Activated T-cell treated with anti-CD3 and anti-CD28 coated beads, Interleukin-2, amount 50 U/mL, for 24 hours (primary cell): ENCODE measurements at regions not wholly inside any gene's neighbourhood (a gene's known extent, or its start where the extent isn't known, plus 50 kb on each side); places are given as distances from the start of the nearest gene placed in this dataset.

ENCODE experiments used
- DNase-seq: peaks from one replicate; pipeline ENCODE4 v3.0.0-alpha.2; 2020
- H3K27ac Mint-ChIP-seq: 2 replicates; pipeline ENCODE4 v1.8.0; 2020; ENCODE audit warnings: mild to moderate bottlenecking, mixed read lengths
- H3K27me3 Mint-ChIP-seq: 2 replicates; pipeline ENCODE4 v1.8.0; 2020; ENCODE audit warnings: mixed read lengths
- H3K36me3 Mint-ChIP-seq: 2 replicates; pipeline ENCODE4 v1.8.0; 2020; ENCODE audit warnings: low read depth, mixed read lengths
- H3K4me1 Mint-ChIP-seq: 2 replicates; pipeline ENCODE4 v1.8.0; 2020; ENCODE audit warnings: low read depth, mixed read lengths
- H3K4me3 Mint-ChIP-seq: 2 replicates; pipeline ENCODE4 v1.8.0; 2020; ENCODE audit warnings: mild to moderate bottlenecking, moderate library complexity, mixed read lengths
- H3K9me3 Mint-ChIP-seq: 2 replicates; pipeline ENCODE4 v1.8.0; 2020; ENCODE audit warnings: mixed read lengths

DNA sequence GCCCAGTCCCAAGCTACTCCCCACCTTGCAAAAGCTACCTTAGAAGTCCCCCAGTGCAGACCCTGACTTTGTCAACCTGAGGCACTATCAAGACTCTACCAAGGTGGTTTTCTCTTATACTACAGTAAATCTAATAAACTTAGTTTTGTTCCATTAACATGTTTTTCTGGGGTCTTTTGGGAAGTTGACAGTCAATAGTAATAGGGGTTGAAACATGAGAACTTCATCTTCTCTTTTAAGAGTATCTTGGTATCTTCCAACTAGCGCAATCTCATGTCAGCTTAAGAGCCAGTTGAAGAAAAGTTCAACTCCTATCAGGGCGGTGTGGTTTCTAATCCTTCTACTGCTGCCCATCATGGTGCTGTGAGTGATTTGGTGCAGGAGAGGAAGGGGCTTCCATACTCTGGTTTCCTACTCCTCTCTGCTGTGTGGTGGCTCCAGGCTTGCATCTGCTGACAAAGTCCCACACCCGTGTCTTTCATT is 164.2 kb downstream of the FOXA2 start:
- DNase-seq, result no peak
- no peak overlapping the region for H3K4me3 Mint-ChIP-seq
- H3K36me3 Mint-ChIP-seq, result no peaks in the 10 kb centered on the region
- peaks cover 5% of the 10 kb centered on the region for H3K27me3 Mint-ChIP-seq
- H3K4me1 Mint-ChIP-seq, result no peaks in the 10 kb centered on the region
- H3K27ac Mint-ChIP-seq, result no peak overlapping the region
- peaks cover 2% of the 10 kb centered on the region for H3K9me3 Mint-ChIP-seq

DNA sequence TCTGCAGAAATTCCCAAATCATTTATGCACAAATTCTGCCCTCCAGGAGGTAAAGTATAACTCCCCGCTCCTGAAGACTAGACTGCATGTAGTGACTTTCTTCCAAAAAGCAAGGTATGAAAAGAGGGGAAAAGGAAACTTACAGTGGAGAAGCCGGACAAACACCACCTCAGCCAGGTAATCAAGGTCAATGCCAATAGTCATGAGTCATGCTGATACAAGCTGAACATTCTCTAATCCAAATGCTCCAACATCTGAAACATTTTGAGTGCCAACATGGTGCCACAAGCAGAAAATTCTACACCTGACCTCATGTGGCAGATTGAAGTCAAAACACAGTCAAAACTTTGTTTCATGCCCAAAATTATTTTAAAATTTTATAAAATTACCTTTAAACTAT is 165.6 kb downstream of the FOXA2 start:
- Mint-ChIP-seq H3K9me3 (peaks cover 2% of the 10 kb centered on the region), H3K4me1 (no peaks in the 10 kb centered on the region), H3K4me3 (no peak overlapping the region)

DNA sequence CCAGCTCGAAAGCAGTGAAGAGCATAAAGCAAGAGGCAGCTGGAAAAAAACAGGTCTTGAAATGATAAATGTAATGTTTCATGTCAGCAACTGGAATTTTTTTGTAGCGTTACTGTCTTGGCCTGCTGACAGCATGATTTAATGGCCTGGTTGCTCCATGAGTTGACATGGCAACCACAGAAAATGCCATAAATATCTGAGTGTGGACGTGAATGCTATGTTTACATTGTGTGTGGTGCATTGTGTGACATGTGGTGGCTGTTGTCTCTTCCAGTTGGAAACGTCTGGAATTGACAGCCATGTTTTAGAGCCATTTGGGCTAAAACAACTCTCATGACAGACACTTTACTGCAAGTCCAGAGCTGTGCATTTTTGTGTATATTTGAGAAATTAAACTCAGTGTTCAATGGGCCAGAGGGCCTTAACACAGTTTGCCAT is 170.0 kb downstream of the FOXA2 start:
- Mint-ChIP-seq H3K27ac (no peak overlapping the region), H3K9me3 (peaks cover 2% of the 10 kb centered on the region), H3K27me3 (peaks cover 5% of the 10 kb centered on the region), H3K4me1 (no peaks in the 10 kb centered on the region), H3K36me3 (no peaks in the 10 kb centered on the region), H3K4me3 (no peak overlapping the region)
- no peak for DNase-seq

More for the DNA sequence above, 165.6 kb downstream of the FOXA2 start:
- DNase-seq, result no peak
- H3K36me3 Mint-ChIP-seq, result no peaks in the 10 kb centered on the region
- H3K27me3 Mint-ChIP-seq, result peaks cover 5% of the 10 kb centered on the region
- H3K27ac Mint-ChIP-seq, result no peak overlapping the region

DNA sequence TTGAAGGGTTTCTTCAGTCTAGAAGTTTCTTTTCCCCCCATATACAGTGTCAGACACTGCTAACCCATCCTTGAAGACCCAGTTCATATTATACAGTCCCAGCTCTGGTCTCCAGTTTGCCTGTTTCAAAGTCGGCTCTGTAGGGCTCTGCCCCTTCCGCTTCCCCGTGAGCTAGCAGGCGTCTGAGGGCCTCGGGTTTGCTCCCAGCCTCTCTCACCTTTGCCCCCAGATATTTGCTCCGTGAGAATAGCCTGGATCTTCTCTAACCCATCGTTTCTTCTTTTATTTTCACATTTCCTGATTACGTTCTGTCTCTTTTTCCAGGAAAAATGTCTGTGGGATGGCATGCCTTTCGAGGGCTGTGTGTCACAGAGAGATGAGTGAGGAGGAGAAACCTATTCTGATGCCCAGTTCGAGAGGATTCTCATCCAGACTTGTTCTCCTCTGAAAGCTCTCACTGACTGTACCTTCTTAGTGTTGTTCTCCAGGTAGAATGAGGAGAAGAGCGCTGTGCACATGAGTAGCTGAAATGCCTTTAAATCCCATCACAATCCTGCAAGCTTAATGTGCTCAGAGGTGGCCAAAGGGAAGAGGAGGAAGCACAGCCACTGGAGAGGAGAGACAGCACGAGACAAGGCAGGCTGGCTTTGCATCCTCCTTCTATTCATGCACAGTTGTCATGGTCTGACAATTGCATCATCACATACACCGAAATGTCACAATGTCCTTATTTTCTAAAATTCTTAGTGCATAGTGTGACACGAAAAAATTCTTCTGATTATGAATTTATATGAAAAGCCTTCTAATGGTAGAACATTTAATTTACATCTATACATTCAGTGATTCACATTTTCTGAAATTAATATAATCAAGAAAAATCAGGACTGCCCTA is 171.1 kb downstream of the FOXA2 start:
- DNase-seq, result no peak
- no peak overlapping the region for H3K27ac Mint-ChIP-seq
- H3K9me3 Mint-ChIP-seq, result no peaks in the 10 kb centered on the region

GRCh38 chr20:22411627-22412450 is 172.5 kb downstream of the FOXA2 start:
- Mint-ChIP-seq H3K27me3 (no peaks in the 10 kb centered on the region), H3K27ac (no peak overlapping the region), H3K36me3 (no peaks in the 10 kb centered on the region), H3K9me3 (no peaks in the 10 kb centered on the region), H3K4me1 (no peaks in the 10 kb centered on the region), H3K4me3 (no peak overlapping the region)
- no peak for DNase-seq

More for the DNA sequence above, 171.1 kb downstream of the FOXA2 start:
- no peak overlapping the region for H3K4me3 Mint-ChIP-seq
- H3K36me3 Mint-ChIP-seq, result no peaks in the 10 kb centered on the region
- H3K4me1 Mint-ChIP-seq, result no peaks in the 10 kb centered on the region
- H3K27me3 Mint-ChIP-seq, result peaks cover 3% of the 10 kb centered on the region

- Mint-ChIP-seq H3K9me3 (no peaks in the 10 kb centered on the region), H3K4me1 (no peaks in the 10 kb centered on the region)
These were observed 173.1 kb downstream of the FOXA2 start for GRCh38 chr20:22411286-22411626.

DNA sequence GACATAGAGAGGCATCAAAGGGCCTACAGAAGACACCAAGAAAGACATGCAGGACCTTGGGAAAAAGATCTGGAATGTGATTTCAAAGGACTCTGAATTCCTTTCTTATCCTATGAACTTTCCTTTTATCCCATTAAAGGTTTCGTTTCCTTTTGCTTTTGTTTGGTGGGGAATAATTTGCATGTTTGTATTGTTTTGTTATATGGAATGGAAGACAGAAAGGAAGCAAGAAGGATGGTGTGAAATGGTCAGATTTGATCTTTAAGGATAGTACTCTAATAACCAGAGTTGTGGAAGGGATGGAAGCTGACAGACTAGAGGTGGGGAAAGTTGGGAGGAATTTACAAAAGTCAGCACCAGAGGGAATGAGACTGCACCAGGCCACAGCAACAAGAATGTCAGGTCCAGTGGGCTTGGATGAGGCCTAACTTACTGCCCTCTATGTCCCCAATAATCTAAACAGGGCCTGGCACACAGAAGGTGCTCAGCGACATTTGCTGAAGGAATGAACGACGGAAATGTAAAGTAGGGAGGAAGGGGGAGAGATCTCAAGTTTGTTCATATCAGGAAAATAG is 173.7 kb downstream of the FOXA2 start:
- H3K27ac Mint-ChIP-seq, result no peak overlapping the region
- no peaks in the 10 kb centered on the region for H3K27me3 Mint-ChIP-seq
- H3K9me3 Mint-ChIP-seq, result no peaks in the 10 kb centered on the region
- DNase-seq, result no peak
- no peaks in the 10 kb centered on the region for H3K4me1 Mint-ChIP-seq
- H3K36me3 Mint-ChIP-seq, result no peaks in the 10 kb centered on the region
- no peak overlapping the region for H3K4me3 Mint-ChIP-seq

More at GRCh38 chr20:22411286-22411626, 173.1 kb downstream of the FOXA2 start:
- no peaks in the 10 kb centered on the region for H3K36me3 Mint-ChIP-seq
- no peak overlapping the region for H3K4me3 Mint-ChIP-seq
- H3K27ac Mint-ChIP-seq, result no peak overlapping the region
- no peak for DNase-seq
- H3K27me3 Mint-ChIP-seq, result no peaks in the 10 kb centered on the region

DNA sequence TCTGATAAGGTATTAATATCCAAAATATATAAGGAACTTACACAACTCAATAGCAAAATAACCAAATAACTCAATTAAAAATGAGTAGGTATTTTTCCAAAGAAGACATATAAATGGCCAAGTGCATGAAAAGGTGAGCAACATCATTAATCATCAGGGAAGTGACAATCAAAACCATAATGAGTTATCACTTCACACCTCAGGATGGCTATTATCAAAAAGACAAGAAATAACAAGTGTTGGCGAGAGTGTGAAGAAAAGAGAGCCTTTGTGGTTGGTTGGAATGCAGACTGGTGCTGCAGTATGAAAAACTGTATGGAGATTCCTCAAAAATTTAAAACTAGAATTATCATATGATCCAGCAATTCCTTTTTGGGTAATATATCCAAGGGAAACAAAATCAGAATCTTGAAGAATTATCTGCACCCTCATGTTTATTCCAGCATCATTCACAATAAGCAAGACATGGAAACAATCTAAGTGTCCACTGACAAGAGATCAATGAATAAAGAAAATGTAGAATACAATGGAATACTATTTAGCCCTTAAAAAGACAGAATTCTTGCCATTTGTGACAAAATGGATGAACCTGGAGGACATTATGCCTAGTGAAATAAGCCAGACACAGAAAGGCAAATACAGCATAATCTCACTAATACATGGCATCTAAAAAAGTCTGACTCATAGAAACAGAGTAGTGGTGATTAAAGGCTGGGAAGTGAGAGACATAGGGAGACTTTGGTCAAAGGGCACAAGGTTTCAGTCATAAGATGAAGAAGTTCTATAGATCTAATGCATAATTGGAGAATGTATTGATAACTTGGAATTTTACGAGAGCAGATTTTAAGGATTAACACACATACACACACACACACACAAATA is 175.6 kb downstream of the FOXA2 start:
- H3K4me3 Mint-ChIP-seq, result no peak overlapping the region

DNA sequence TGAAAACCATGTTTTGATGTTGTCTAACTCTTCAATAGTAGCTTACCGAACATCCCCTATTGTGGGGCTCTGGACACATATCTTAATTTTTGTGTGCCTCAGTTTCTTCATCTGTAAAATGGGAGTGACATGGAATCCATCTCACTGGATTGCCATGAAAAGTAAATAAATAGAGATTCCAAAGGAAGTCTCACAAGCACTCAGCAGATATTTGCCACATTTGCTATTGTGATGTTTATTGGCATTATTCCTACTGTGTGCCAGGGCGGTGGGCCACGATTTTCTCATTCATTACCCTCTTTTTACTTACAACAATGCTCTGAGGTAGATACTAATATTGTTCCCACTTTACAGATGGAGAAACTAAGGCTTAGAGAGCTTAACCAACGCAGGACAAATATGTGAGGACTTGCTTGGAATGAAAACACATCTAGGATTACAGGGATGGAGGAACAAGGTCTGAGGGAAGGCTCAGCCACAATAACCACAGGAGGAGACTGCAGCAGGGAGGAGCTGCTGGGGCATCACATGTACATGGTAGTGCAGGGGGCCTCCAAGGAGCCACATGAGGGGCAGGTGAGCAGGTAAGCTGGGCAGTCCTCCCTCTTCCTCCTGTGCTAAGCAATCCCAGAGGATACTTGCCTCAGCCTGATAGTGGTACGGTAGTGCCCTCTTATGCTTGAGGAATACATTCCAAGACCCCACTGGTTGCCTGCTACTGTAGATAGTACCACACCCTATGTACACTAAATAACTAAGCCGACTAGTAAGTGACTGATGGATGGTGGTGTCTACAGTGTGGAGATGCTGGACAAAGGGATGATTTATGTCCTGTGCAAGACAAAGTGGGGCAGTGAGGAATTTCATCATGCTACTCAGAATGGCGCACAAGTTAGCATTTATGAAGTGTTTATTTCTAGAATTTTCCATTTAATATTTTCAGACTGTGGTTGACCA is 176.9 kb downstream of the FOXA2 start:
- Mint-ChIP-seq H3K36me3 (no peaks in the 10 kb centered on the region), H3K4me1 (peaks cover 2% of the 10 kb centered on the region), H3K27ac (no peak overlapping the region), H3K9me3 (no peaks in the 10 kb centered on the region), H3K4me3 (no peak overlapping the region), H3K27me3 (peaks cover 11% of the 10 kb centered on the region)
- DNase-seq, result no peak

More for the DNA sequence above, 175.6 kb downstream of the FOXA2 start:
- Mint-ChIP-seq H3K36me3 (no peaks in the 10 kb centered on the region), H3K4me1 (no peaks in the 10 kb centered on the region), H3K27me3 (peaks cover 3% of the 10 kb centered on the region), H3K27ac (no peak overlapping the region), H3K9me3 (no peaks in the 10 kb centered on the region)
- DNase-seq, result no peak

DNA sequence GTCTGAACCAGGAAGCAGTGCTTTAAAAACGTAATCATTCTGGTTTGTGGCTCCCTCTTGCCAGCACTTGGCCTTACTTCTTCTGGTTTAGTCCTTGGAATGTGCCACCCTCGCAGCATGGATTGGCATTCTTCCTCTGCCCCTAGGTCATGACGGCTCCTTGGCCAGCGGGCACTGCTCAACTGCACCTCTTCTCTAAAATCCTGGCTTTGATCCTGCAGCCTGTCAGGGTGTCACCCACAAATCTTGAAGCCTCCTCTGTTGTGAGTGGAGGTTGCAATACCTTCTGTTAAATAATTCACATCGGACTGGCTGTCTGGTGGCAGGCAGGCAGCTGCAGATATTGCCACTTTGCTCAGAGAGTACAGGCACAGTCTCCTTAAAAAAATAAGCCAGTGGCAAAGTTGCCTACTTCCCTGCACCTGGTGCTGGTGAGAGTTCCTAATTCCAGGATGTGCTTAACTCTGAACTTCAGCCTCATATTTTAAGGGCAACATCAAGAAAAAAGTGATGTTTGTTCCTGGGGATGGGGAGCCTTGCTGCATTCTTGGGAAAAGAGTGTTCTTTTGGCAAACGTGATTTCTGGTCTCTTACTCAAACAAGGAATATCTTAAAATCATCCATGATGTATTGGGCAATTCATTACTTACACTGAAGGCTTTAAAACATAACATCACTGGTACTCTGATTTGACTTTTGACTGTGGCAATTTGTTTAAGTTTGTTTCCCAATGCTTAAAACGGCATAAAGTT is 179.8 kb downstream of the FOXA2 start:
- peaks cover 2% of the 10 kb centered on the region for H3K4me1 Mint-ChIP-seq
- H3K9me3 Mint-ChIP-seq, result no peaks in the 10 kb centered on the region
- H3K27me3 Mint-ChIP-seq, result peaks cover 12% of the 10 kb centered on the region
- no peak overlapping the region for H3K4me3 Mint-ChIP-seq
- no peaks in the 10 kb centered on the region for H3K36me3 Mint-ChIP-seq
- no peak overlapping the region for H3K27ac Mint-ChIP-seq
- no peak for DNase-seq

GRCh38 chr20:22403632-22404361 is 180.6 kb downstream of the FOXA2 start:
- Mint-ChIP-seq H3K4me1 (peaks cover 2% of the 10 kb centered on the region), H3K9me3 (no peaks in the 10 kb centered on the region), H3K27me3 (peaks cover 12% of the 10 kb centered on the region), H3K36me3 (no peaks in the 10 kb centered on the region), H3K27ac (no peak overlapping the region), H3K4me3 (no peak overlapping the region)
- no peak for DNase-seq

- no peak for DNase-seq
- Mint-ChIP-seq H3K27me3 (peaks cover 12% of the 10 kb centered on the region), H3K4me1 (peaks cover 2% of the 10 kb centered on the region), H3K9me3 (no peaks in the 10 kb centered on the region), H3K4me3 (no peak overlapping the region), H3K27ac (no peak overlapping the region), H3K36me3 (no peaks in the 10 kb centered on the region)
These were observed 181.2 kb downstream of the FOXA2 start for GRCh38 chr20:22403022-22403631.
